ENCODE measurements at regions not wholly inside any gene's neighbourhood (a gene's known extent, or its start where the extent isn't known, plus 50 kb on each side); places are given as distances from the start of the nearest gene placed in this dataset.

- no peak for TF ChIP-seq PHF8 (conservative IDR thresholded peaks at IDR 0.05; ENCODE audit: low read depth, low read length)
- no peak for TF ChIP-seq ATF3 (IDR thresholded peaks at IDR 0.05; ENCODE audit: insufficient read depth, low read depth, low read length)
Observed at GRCh38 chr1:60959701-60960100, 122.7 kb upstream of the NFIA start (continued).
